Kidney tubule cell (primary cell): ENCODE measurements at regions not wholly inside any gene's neighbourhood (a gene's known extent, or its start where the extent isn't known, plus 50 kb on each side); places are given as distances from the start of the nearest gene placed in this dataset.
"Not testable (repeated sequence)": the region's sequence is repeated elsewhere in the genome, so short reads cannot be mapped to it uniquely, and the experiment has no call there.

Experiments used
- DNase-seq: peaks from one replicate; pipeline ENCODE4 v3.0.0-alpha.2; 2018; ENCODE audit warnings: low spot score

- DNase-seq = no peak
These were observed 85.3 kb downstream of the TYW3 start for GRCh38 chr1:74818241-74818640.

GRCh38 chr1:74818661-74819456 is 85.9 kb downstream of the TYW3 start:
- peak; percentile 26 for DNase-seq

- no peak for DNase-seq
These were observed 90.0 kb downstream of the TYW3 start for GRCh38 chr1:74822851-74823401.

- no peak for DNase-seq
These were observed 91.7 kb downstream of the TYW3 start for GRCh38 chr1:74824497-74825107.

GRCh38 chr1:74830766-74831165 is 97.8 kb downstream of the TYW3 start:
- no peak for DNase-seq

GRCh38 chr1:74834261-74834660 is 101.3 kb downstream of the TYW3 start:
- DNase-seq = no peak

GRCh38 chr1:74835051-74835450 is 102.1 kb downstream of the TYW3 start:
- DNase-seq = peak; percentile 22

- DNase-seq = no peak
These were observed 109.8 kb downstream of the TYW3 start for GRCh38 chr1:74842726-74843125.

GRCh38 chr1:74847715-74848114 is 114.8 kb downstream of the TYW3 start:
- no peak for DNase-seq

- no peak for DNase-seq
These were observed 120.8 kb downstream of the TYW3 start for GRCh38 chr1:74853756-74854155.

GRCh38 chr1:74856174-74856573 is 123.2 kb downstream of the TYW3 start:
- no peak for DNase-seq

GRCh38 chr1:74857676-74858075 is 124.7 kb downstream of the TYW3 start:
- DNase-seq = no peak

GRCh38 chr1:74858136-74858535 is 125.2 kb downstream of the TYW3 start:
- DNase-seq = no peak

GRCh38 chr1:74861867-74862266 is 128.9 kb downstream of the TYW3 start:
- DNase-seq = no peak

GRCh38 chr1:74869702-74870101 is 136.8 kb downstream of the TYW3 start:
- DNase-seq = no peak

- DNase-seq = not testable (repeated sequence)
These were observed 144.4 kb downstream of the TYW3 start for GRCh38 chr1:74877366-74877765.

- no peak for DNase-seq
These were observed 162.5 kb downstream of the TYW3 start for GRCh38 chr1:74895411-74895810.

- no peak for DNase-seq
These were observed 175.2 kb downstream of the TYW3 start for GRCh38 chr1:74908131-74908530.

- no peak for DNase-seq
These were observed 175.8 kb downstream of the TYW3 start for GRCh38 chr1:74908797-74909196.

GRCh38 chr1:74913978-74914377 is 181.0 kb downstream of the TYW3 start:
- no peak for DNase-seq

- DNase-seq = no peak
These were observed 200.5 kb downstream of the TYW3 start for GRCh38 chr1:74933500-74933899.

- DNase-seq = no peak
These were observed 198.7 kb upstream of the LHX8 start for GRCh38 chr1:74935446-74935845.

GRCh38 chr1:74937176-74937575 is 197.0 kb upstream of the LHX8 start:
- DNase-seq = no peak
